ENCODE measurements at regions not wholly inside any gene's neighbourhood (a gene's known extent, or its start where the extent isn't known, plus 50 kb on each side); places are given as distances from the start of the nearest gene placed in this dataset.

DNA sequence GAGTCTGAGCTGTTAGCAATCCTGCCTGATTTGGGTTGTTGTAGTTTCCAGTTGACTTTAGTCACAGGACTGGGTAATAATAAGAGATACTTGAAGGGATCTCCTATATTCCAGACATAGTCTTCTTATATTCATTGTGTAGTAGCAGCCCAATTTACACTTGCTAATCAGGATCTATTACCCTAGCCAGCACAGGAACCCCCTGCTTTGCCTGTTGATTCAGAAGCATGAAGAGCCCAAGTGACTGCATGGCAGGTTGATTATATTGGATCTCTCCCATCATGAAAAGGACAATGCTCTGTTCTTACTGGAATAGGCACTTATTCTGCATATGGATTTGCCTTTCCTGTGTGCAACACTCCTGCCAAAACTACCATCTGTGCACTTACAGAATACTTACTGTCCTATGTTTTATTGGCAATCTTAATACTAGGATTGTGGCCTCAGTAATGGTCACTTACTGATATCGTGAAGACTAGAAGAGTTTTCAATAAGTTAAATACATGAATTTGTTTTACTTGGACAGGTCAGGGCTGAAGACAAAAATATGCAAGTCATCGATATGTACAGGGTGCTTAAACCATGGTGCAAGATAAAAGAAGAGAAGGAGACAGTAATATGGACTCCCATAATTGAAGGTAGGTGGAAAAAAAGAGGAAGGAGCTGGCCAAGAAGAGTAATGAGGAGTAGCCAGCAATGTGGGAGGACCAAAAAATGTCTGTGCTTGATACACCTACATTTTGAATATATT lies 304.1 kb downstream of the MCTP2 start:
- Histone ChIP-seq H3K4me3 (ENCODE audit: low read length) (no peak overlapping the region), H3K9ac (ENCODE audit: low read length) (no peak overlapping the region), H3K27ac (ENCODE audit: low read length) (no peak overlapping the region), H2AFZ (ENCODE audit: low read depth, low read length) (no peak overlapping the region), H3K4me2 (ENCODE audit: low read length) (no peak overlapping the region), H3K4me1 (ENCODE audit: low read length) (no peaks in the 10 kb centered on the region), H3K36me3 (replicated peaks; ENCODE audit: low read depth, low read length) (no peaks in the 10 kb centered on the region), H3K27me3 (ENCODE audit: low read depth, low read length) (no peaks in the 10 kb centered on the region), H3K79me2 (ENCODE audit: low read length) (no peaks in the 10 kb centered on the region), H3K9me3 (ENCODE audit: insufficient read depth, low read length) (no peaks in the 10 kb centered on the region), H4K20me1 (ENCODE audit: insufficient read depth, low read length) (no peaks in the 10 kb centered on the region)
- no peak for TF ChIP-seq EZH2phosphoT487 (IDR thresholded peaks at IDR 0.05; ENCODE audit: low read depth)
- TF ChIP-seq, protein P1, sequence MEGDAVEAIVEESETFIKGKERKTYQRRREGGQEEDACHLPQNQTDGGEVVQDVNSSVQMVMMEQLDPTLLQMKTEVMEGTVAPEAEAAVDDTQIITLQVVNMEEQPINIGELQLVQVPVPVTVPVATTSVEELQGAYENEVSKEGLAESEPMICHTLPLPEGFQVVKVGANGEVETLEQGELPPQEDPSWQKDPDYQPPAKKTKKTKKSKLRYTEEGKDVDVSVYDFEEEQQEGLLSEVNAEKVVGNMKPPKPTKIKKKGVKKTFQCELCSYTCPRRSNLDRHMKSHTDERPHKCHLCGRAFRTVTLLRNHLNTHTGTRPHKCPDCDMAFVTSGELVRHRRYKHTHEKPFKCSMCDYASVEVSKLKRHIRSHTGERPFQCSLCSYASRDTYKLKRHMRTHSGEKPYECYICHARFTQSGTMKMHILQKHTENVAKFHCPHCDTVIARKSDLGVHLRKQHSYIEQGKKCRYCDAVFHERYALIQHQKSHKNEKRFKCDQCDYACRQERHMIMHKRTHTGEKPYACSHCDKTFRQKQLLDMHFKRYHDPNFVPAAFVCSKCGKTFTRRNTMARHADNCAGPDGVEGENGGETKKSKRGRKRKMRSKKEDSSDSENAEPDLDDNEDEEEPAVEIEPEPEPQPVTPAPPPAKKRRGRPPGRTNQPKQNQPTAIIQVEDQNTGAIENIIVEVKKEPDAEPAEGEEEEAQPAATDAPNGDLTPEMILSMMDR (IDR thresholded peaks at IDR 0.05; ENCODE audit: low read depth, low read length) = no peak

DNA sequence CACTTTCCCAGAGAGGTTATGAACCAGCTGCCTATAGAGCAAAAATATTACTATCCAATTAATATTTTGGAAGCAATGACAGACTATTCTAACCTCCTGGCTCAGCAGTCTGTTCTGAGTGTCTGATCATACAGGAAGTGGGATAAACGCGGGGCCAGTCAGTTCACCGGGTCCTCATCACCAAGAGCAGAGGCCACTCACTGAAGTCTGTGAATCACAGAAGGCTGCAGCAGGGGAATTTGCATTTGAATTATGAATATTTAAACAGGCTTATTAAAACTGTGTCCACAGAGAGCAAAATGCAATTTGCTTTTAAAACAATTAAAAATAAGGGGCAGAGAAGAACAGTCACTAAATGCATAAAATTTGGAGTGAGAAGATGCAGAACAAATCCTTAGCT lies 305.2 kb downstream of the MCTP2 start:
- Histone ChIP-seq H3K36me3 (replicated peaks; ENCODE audit: low read depth, low read length) (no peaks in the 10 kb centered on the region), H3K4me3 (ENCODE audit: low read length) (no peak overlapping the region), H3K4me2 (ENCODE audit: low read length) (no peak overlapping the region), H3K9ac (ENCODE audit: low read length) (no peak overlapping the region), H2AFZ (ENCODE audit: low read depth, low read length) (no peak overlapping the region), H3K9me3 (ENCODE audit: insufficient read depth, low read length) (no peaks in the 10 kb centered on the region), H3K79me2 (ENCODE audit: low read length) (no peaks in the 10 kb centered on the region), H3K4me1 (ENCODE audit: low read length) (no peaks in the 10 kb centered on the region), H3K27ac (ENCODE audit: low read length) (no peak overlapping the region), H3K27me3 (ENCODE audit: low read depth, low read length) (no peaks in the 10 kb centered on the region), H4K20me1 (ENCODE audit: insufficient read depth, low read length) (no peaks in the 10 kb centered on the region)
- TF ChIP-seq, protein P1 (IDR thresholded peaks at IDR 0.05; ENCODE audit: low read depth, low read length) = no peak

DNA sequence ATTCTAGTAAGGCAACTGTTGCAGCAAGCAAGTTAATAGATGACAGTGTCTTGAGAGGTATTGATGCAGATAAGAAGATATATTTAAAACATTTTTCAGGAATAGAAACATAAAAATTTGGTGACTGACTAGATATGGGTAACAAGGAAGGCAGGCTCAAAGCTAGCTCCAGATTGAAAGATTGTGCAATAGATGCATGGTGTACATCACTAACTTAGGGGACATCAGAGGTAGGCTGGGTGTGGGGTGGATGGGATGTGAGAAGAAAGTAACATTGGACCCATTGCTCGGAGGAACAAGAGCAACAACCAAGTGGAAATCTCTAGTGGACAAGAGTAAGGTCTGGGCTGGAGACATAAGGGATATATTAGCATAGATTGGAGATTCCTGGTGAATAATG lies 306.9 kb downstream of the MCTP2 start:
- H2AFZ ChIP-seq (ENCODE audit: low read depth, low read length) = no peak overlapping the region
- H3K79me2 ChIP-seq (ENCODE audit: low read length) = no peaks in the 10 kb centered on the region
- no peak overlapping the region for H3K4me2 ChIP-seq (ENCODE audit: low read length)
- TF ChIP-seq, protein P1 (IDR thresholded peaks at IDR 0.05; ENCODE audit: low read depth, low read length) = no peak
- no peak for TF ChIP-seq EZH2phosphoT487 (IDR thresholded peaks at IDR 0.05; ENCODE audit: low read depth)
- H3K27ac ChIP-seq (ENCODE audit: low read length) = no peak overlapping the region
- H3K4me3 ChIP-seq (ENCODE audit: low read length) = no peak overlapping the region
- no peaks in the 10 kb centered on the region for H4K20me1 ChIP-seq (ENCODE audit: insufficient read depth, low read length)
- H3K4me1 ChIP-seq (ENCODE audit: low read length) = no peaks in the 10 kb centered on the region
- no peaks in the 10 kb centered on the region for H3K27me3 ChIP-seq (ENCODE audit: low read depth, low read length)
- no peaks in the 10 kb centered on the region for H3K36me3 ChIP-seq (replicated peaks; ENCODE audit: low read depth, low read length)
- no peaks in the 10 kb centered on the region for H3K9me3 ChIP-seq (ENCODE audit: insufficient read depth, low read length)
- H3K9ac ChIP-seq (ENCODE audit: low read length) = no peak overlapping the region

DNA sequence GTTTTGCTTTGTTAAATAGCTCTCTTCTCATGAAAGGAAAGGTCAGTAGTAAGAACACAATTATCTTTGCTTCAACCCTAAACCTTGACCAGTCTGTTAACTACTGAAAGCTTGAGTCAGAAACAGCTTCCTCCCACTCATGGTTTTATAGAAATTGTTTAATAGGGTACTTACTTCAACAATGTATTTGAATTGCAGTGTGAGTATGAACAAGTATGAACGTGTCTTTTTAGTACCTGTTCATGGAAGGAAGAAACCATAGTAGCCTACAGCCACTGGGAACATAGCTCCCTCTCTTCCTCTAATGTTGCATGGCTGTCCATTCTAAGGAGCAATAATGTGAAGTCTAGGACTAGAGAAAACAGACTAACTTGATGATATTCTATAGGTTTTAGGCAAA lies 311.0 kb downstream of the MCTP2 start:
- Histone ChIP-seq H3K9ac (ENCODE audit: low read length) (no peak overlapping the region), H3K36me3 (replicated peaks; ENCODE audit: low read depth, low read length) (no peaks in the 10 kb centered on the region), H3K4me1 (ENCODE audit: low read length) (no peaks in the 10 kb centered on the region), H3K79me2 (ENCODE audit: low read length) (no peaks in the 10 kb centered on the region), H4K20me1 (ENCODE audit: insufficient read depth, low read length) (no peaks in the 10 kb centered on the region), H3K9me3 (ENCODE audit: insufficient read depth, low read length) (no peaks in the 10 kb centered on the region), H3K4me2 (ENCODE audit: low read length) (no peak overlapping the region), H2AFZ (ENCODE audit: low read depth, low read length) (no peak overlapping the region), H3K27me3 (ENCODE audit: low read depth, low read length) (no peaks in the 10 kb centered on the region), H3K27ac (ENCODE audit: low read length) (no peak overlapping the region), H3K4me3 (ENCODE audit: low read length) (no peak overlapping the region)
- TF ChIP-seq EZH2phosphoT487 (IDR thresholded peaks at IDR 0.05; ENCODE audit: low read depth) = no peak
- TF ChIP-seq, protein P1 (IDR thresholded peaks at IDR 0.05; ENCODE audit: low read depth, low read length) = no peak

Measured in OCI-LY3 (cell line).